ENCODE measurements at regions not wholly inside any gene's neighbourhood (a gene's known extent, or its start where the extent isn't known, plus 50 kb on each side); places are given as distances from the start of the nearest gene placed in this dataset.

DNA sequence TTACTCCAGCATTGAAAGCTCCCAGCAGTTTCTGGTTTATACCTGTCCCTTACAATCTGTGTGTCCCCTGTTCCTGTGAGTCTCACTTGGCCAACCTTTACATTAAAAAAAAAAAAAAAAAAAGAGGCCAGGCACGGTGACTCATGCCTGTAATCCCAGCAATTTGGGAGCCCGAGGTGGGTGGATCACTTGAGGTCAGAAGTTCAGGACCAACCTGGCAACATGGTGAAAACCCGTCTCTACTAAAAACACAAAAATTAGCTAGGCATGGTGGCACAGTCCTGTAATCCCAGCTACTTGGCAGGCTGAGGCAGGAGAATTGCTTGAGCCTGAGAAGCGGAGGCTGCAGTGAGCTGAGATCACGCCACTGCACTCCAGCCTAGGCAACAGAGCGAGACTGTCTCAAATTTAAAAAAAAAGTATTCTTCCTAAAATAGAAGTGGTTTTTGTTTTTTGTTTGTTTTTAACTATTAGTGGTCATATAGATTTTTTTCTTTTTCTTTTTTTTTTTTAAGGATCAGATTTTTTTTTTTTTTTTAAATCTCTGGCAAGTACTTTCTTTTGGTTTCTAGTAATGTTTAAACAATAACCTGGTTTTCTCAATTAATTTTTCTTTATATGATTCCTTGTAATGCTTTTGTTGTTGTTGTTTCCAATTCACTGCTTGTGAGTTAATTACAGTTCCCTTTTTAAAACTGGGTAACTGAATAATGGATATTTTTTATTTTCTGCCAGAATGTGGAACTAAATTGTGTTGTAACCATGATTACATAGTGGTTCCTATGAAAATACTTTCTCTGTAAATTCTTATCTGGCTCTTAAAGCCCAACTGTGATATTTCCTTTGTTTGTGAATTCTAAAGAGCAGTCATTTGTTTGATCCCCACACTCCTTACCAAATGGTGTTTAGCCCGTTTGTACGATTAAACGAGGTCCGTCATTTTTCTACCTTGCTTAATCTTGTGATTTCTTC lies 116.8 kb downstream of the CTAGE1 start:
- TF ChIP-seq, protein P1, sequence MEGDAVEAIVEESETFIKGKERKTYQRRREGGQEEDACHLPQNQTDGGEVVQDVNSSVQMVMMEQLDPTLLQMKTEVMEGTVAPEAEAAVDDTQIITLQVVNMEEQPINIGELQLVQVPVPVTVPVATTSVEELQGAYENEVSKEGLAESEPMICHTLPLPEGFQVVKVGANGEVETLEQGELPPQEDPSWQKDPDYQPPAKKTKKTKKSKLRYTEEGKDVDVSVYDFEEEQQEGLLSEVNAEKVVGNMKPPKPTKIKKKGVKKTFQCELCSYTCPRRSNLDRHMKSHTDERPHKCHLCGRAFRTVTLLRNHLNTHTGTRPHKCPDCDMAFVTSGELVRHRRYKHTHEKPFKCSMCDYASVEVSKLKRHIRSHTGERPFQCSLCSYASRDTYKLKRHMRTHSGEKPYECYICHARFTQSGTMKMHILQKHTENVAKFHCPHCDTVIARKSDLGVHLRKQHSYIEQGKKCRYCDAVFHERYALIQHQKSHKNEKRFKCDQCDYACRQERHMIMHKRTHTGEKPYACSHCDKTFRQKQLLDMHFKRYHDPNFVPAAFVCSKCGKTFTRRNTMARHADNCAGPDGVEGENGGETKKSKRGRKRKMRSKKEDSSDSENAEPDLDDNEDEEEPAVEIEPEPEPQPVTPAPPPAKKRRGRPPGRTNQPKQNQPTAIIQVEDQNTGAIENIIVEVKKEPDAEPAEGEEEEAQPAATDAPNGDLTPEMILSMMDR (IDR thresholded peaks at IDR 0.05): no peak
- TF ChIP-seq POLR2A (IDR thresholded peaks at IDR 0.05): no peak
